Activated CD8-positive, alpha-beta memory T cell treated with anti-CD3 and anti-CD28 coated beads, Interleukin-2, amount 50 U/mL, for 24 hours (primary cell): ENCODE measurements at regions not wholly inside any gene's neighbourhood (a gene's known extent, or its start where the extent isn't known, plus 50 kb on each side); places are given as distances from the start of the nearest gene placed in this dataset.
"Not testable (repeated sequence)": the region's sequence is repeated elsewhere in the genome, so short reads cannot be mapped to it uniquely, and the experiment has no call there.

ENCODE experiments used
- DNase-seq: peaks from one replicate; pipeline ENCODE4 v3.0.0-alpha.2; 2020; ENCODE audit errors: extremely low read depth

DNA sequence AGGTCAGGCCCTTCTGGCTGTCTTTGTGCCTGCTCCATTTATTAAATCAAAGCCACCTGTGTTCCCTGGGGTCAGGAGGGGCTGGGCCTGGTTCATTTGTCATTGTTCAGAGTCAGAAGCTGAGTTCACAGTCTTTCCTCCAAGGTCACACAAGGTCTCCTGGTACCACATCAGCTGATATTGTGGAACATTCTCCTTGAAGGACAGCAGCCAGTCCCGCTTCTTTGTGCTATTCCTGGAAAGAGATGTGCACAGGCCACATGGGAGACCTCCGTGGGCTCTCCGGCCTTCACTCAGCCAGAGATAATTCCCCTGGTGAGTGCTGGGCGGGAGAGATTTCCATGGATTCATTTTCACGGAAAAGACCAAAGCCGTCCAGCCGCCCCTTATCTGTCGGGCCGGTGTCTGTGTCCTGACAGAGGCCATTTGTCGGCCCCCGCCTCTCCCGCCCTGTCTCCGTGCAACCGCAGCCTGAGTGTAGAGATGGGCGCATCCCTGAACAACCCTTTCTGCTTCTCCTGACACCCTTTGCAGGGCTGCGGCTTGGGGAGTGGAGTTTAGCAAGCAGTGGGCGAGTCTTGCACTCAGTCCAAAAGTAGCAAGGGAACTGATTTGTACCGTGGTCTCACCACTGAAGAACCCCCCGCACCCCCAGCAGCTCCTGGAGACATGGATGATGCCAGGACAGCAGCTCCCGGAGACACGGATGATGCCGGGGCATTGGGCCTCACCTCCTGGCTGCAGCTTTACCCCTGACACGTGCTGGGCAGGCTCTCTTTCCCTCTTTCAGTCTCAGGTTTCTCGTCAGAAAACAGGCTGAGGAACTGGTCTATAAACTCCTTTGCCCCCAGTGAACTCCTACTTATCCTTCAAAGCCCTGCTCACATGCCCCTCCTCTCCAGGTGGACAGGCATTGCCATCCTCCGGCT is 198.4 kb downstream of the LAT start:
- DNase-seq = not testable (repeated sequence)

DNA sequence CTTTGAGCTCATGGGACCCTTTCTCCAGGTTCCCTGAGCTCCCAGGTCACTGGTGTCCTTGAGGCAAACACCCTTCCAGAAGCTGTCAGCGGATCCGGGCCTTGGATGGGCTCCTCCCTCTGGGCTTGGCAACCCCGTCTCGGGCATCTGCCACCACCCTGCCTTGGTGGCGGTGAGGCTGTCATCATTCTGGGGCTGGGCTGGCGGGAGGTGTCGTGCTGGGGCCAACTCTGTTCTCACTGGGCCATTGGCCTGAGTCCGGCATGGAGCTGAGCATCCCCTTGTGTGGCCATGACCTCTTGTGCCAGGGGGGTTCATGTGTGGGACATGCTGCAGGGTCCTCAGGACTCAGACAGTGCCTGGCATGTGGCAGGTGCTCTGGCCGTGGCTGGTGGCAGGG is 197.6 kb downstream of the LAT start:
- no peak for DNase-seq

DNA sequence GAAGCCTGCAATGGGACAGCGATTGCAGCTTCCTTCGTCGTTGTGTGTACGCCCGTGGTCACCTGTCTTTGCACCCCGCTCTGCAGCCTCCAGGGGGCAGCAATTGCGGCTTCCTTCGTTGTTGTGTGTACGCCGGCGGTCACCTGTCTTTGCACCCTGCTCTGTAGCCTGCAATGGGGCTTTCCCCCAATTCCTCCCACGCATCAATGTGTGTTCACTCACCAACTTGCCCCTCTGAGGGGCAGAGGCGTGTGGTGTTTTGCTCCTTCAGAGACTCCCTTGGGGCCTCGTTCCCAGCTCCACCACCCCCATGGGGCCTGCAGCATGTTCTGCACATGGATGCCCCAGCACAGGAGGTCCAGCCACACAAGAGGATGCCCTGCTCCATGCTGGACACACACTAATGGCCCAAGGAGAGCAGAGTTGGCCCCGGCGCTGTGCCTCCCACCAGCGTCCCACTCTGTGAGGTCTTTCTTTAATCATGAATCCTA is 197.1 kb downstream of the LAT start:
- not testable (repeated sequence) for DNase-seq

DNA sequence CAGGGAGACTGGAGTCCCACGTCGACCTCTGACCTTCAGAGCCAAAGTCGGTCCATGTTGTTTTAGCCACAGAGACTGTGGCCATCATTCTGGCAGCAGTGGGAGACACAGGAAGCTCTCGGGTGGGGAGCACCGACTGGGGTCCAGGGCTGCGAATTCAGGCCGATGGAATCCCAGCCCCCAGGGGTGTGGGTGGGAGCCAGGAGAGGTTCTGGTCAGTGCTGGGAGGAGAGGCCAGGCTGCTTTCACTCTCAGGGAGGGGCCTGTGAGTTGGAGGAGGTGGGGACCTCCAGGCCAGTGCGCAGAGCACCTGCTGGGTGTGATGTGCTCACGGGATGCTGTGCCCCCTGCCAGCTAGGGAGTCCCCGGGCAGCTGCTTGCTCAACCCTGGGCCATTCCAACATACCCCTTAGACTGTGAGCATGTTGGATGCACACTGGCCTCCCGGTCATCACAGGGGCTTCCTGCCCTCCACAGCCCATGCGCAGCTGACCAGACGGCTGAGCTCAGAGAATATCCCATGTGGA is 196.5 kb downstream of the LAT start:
- DNase-seq = not testable (repeated sequence)

DNA sequence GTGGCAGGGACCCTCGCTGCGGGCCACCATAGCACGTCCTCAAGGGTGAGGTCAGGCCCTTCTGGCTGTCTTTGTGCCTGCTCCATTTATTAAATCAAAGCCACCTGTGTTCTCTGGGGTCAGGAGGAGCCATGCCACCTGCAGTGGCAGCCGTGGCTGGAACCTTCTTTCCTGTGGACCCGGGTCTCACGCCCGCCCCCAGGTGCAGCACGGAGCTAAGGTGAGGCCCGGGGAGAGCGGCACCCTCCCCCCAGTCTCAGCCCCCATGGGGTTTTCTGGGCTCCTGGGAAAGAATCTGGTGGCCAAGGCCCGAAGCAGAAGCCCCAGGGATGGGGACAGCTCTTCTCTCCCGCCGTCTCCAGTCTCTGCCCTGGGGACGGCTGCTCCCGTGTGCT is 195.4 kb downstream of the LAT start:
- DNase-seq = not testable (repeated sequence)

DNA sequence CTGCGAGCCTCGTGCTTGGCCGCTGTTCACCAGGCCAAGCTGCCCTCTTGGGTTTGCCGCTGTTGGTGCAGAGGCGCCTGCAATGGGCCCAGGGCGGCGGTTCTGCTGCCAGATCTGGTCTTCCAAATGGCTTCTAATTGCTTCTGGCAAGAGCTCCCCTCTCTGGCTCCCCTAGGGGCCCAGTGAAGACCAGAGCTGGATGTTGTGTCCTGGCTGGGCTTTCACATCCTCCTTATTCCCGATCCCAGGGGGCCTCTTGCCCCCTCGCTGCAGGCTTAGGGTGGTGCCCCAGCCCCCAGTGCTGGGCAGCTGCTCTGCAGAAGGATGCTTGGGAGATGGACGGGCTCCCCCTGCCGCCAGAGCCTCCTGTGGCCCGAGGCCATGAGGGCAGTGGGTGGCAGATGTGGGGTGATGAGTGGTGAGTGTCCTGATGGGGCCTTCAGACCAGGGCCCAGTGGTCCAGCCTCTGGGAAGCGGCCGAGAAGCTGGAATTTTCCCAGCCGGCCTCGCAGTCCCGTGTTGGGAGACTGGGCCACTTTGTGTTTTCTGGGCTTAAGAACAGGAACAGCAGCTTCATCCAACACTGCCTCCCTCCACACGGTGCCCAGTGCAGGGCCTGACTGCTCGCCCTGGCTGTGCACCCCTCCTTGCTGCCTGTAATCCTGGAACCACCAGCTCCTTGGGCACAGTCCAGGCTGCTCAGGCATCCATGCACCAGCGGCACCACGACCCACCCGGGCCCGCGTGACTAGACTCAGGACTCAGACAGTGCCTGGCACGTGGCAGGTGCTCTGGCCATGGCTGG is 194.8 kb downstream of the LAT start:
- not testable (repeated sequence) for DNase-seq

DNA sequence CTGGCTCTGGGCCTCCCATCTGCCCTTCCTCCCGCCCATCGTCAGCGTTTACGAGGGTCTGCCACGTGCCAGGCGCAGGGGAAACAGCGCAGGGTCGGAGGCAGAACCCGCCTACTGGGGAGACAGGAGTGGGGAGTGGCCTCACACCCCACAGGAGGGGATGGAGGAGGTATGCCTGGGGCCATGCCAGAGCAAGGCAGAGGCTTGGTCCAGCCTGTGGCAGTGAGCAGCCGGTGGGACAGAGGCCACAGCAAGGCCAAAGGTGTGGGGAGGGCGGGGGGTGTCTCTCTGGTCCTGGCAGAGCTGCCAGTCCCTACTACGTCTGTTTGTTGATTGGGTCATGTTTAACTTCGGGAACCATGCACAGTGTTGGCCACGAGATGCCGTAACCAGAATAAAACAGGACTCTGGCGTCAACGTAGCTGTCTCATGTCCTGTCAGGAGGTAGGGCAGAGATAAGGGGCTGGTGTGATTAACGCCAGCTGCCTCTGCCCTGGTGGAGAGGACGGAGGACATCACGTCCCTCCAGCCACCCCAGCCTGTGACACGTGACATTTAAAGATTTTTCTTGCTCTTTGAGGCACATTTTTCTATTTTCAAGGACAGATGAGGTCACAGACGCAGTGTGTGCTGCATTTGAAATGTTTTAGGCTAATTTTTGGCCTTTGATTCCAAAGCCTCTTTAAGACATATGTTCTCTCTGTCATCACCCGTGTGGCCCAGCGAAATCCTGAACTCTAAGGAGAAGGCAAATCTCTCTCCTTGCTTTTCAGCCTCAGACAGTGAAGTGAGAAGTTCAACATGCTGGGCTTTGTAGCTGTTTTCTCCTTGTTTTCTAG is 193.3 kb downstream of the LAT start:
- DNase-seq = not testable (repeated sequence)

DNA sequence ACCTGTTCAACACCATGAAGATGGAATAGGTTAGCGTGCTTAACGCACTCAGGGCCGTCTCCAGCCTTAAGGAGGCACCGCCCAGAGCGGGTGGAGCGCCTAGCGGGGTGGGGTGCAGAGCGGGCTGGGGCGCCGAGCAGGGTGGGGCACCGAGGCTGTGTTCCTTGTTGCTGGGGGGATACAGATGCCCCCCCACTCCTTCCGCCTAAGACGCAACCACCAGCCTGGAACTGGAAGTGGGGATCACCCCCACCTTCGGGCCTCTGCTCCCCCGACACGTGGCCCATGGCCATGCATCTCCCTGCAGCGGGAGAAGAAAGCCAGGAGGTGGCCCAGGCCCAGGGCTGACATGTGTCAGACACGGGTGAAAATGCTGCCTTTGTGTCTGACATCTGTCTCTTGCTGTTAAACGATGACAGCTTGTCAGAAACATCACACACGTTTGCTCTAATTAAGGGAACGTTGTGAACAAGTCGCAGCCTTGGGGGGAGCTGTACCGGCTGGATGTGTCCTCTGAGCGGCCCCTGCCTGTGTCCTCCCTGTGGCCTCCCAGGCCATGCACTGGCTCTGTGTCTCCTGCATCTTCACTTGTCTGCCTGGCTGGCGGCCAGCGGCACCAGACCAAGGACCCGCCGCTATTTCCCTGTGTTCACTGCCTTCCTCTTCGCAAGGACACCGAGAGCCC is 192.5 kb downstream of the LAT start:
- not testable (repeated sequence) for DNase-seq

DNA sequence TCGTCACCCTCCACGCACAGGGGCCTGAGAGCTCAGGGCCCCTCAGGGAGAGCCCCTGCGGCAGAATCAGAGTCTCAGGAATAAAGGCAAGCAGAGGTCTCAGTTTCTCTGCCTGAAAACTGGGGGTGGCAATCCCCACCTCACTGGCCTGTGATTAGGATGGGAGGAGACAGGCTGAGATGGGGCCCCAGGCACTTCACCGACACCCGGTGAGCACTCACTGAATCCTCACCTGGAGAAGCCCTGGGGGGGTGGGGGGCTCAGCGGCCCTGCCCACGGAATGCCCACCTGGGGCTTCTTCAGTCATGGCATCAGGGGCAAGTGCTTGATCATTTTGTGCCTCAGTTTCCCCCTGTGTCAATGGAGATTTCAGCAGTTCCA is 192.0 kb downstream of the LAT start:
- DNase-seq = not testable (repeated sequence)

DNA sequence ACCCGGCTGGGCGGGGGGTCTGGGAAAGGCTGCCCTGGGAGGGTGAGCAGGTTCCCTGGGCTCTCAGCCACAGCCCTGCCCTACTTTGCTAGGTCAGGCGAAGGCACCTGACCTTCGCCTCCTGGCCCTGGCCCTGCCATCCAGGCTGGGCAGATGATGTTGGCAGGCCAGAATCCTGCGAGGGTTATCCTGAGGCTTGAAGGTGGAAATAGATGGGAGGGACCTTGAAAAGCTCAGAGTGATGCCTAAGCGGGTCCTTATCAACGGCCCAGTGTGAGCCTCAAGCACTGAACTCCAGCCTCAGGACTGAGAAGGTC is 191.3 kb downstream of the LAT start:
- DNase-seq = not testable (repeated sequence)

DNA sequence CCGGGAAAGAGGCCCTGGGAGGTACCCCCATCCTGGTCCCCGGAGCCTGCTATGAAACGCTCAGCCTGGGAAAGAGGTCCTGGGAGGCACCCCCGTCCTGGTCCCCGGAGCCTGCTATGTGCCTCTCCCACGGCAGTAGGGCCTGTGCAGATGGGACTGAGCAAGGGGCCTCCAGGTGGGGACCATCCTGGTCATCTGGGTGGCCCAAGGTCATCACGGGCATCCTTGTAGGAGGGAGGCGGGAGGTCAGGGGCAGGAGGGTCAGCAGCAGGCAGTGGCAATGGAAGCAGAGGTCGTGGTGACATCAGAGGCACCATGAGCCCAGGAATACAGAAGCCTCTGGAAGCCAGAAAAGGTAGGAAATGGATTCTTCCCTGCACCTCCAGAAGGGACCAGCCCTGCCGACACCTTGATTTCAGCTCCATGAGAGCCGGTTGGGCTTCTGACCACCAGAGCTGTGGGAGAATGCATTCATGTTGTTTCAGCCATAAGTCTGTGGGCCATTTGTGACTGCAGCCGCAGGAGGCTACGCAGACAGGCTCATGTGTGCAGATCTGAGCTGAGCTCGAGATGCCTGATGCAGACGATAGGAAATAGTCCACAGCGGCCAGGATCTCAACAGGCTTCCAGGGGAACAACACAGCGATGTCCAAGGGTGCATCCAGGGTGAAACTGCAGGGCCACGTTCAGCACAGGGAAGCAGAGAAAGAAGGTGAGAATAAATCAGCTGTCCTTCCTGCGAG is 190.7 kb downstream of the LAT start:
- DNase-seq = not testable (repeated sequence)

DNA sequence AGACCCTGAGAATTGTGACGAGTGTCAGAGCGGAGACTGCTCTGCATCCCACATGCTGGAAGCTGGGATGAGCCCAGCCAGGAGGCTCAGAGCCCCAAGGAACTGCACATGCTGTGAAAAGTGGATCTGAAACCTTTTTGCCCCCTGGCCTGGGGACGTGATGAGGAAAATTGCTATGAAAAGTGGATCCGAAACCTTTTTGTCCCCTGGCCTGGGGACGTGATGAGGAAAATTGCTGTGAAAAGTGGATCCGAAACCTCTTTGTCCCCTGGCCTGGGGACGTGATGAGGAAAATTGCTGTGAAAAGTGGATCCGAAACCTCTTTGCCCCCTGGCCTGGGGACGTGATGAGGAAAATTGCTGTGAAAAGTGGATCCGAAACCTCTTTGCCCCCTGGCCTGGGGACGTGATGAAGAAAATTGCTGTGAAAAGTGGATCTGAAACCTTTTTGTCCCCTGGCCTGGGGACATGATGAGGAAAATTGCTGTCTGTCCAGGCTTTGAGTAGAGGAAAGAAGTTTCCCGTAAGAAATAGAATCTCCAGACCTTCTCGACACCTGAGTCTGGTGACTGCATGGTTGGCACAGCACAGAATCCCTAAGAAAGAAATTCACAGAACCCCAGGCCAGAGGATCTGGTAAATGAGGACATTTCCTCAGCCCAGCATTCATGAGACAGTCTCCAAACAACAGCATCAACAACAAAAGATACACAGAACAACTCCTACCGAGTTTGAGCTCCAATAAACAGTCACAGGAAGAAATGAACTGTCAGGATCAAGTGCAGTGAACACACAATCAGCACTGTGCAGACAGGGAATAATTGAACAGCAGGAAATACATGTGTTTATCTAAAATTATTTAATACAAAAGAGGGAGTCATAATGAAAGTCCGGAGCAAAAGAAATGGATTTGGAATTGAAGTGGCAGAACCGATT is 188.8 kb downstream of the LAT start:
- not testable (repeated sequence) for DNase-seq

DNA sequence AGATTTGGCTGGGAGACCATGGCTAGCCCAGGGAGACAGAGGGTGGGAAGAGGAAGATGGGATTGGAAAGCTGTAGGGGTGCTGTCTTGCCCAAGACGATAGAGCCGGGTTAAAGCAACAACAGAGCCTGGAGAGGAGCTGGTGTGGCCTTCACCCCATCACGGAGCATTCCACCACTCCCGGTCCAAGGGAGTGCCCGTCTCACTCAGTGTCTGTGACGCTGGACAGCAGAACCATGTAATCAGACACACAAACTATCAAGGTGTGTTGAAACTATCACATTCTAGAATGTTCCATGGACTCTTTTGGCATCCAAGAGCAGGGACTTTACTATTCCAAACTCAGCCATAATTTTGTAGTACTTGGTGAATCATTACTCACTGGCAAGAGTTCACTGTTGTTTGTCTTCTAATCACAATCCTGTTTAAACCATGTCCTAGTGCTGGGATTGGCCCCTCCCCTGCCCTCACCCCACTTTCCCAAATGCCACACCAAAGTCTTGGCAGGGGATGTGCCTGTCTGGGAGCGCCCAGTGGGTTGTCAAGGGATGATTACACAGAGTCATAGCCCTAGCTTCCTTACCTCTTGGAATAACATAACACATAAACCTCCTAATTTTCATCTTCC is 187.4 kb downstream of the LAT start:
- not testable (repeated sequence) for DNase-seq

DNA sequence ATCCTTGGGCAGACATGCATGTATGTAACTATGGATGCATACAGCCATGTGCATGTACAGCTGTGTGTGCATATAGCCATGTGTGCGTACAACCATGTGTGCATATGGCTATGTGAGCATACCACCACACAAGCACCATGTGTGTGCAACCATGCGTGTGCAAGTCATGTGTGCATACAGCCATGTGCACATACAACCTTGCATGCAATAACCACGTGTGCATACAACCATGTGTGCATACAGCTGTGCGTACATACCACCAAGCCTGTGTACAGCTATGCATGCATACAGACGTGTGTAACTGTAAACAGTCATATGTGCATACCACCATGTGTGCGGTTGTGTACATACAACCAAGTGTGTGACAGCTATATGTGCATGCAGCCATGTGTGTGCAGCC is 186.4 kb downstream of the LAT start:
- not testable (repeated sequence) for DNase-seq

DNA sequence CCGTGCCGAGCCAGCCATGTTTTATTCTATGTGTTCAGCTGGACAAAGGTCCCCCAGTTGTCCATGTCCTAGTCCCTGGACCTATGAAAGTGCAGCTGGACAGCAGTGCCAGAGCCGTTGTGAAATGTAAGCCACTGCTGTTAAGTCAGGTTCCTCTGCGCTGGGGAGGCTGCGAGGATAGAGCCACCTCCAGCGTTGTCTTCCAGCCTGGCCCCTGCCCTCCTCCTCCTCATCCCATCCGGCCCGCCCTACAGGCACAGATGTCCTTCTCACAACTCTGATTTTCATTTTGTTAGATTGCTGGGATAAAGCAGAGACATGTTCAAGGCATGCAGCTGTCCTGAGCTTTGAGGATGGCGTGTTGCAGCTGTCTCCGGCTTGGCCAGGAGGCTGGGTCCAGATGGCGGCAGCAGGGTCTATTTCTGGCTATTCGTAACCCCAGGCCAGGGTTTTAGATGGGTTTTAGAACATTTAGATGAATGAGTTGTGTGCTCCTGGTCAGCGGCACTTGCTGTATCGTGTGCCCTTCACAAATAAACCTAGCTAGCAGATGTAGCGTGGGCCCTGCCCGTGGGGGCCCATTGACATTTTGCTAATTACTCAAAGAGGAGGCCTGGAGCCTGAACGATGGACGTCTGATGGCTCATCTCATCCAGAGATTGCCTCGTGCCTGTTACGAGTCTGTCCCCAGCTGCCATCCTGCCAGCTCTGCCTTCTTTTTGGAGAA is 185.7 kb downstream of the LAT start:
- not testable (repeated sequence) for DNase-seq

DNA sequence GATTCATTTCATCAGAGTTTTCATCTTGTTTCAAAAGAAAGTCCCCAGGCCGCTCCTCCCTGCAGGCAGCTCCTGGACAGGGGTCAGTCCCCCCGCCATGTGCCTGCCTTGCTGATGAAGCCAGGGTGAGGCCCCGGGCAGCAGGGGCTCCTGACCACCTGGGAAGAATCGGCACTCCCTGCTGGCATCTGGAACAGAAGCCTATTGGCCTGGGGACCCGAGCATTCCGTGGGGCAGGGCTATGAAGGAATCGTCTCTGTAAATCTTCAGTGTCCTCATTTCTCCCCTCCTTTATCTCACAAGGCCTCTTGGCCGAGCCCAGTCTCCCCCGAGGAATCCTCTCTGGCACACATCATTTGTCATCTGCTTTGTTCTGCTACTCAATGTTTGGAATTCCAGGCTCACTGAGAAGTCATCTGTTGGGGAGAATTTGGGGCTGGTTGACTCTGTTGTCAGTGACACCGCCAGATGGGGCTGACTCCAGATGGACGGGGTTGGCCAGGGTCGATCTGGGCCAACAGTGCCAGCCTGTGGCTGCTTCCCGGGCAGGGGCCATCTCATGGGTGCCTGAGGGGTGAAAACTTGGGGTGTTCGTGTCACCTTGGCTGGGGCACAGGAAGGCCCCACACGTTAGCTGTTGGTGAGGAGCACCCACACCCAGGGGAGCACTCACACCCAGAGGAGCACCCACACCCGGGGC is 184.6 kb downstream of the LAT start:
- not testable (repeated sequence) for DNase-seq

DNA sequence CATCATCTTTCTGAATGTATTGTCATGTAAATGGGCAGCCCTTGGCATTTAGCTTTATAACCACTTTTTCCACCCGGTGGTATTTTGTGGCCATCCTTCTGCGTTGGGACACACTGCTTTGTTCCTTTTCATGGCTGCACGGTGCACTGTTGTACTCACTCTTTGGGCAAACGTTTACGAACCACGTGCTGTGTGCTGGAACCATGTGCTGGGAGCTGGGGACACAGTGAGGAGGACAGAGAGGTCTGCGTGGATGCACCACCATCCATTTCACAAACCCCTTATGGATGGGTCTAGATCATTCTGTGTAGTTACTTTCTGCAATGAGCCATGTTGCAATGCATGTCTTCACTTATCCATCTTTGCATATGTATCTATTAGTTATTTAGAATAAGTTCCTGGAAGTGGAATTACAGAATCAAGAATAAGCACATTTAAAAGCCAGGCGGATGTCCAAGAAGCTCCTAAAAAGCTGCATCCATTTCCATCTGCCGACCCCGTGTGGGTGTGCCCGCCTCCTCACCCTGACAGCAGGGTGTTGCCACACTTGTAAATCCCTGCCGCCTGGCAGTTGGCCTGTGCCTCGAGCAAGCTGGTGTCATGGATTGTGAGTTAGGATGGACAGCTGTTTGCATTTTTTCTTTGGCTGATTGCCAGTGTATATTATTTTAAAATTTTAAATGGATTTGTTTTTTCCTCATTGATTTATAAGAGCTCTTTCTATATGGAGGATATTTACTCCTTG is 183.8 kb downstream of the LAT start:
- not testable (repeated sequence) for DNase-seq
